ENCODE measurements at regions not wholly inside any gene's neighbourhood (a gene's known extent, or its start where the extent isn't known, plus 50 kb on each side); places are given as distances from the start of the nearest gene placed in this dataset.

GRCh38 chr22:22986640-22987039 lies 83.7 kb upstream of the GNAZ start:
- TF ChIP-seq CTCF (conservative IDR thresholded peaks at IDR 0.05; ENCODE audit: low read length) = no peak
- no peak for TF ChIP-seq EZH2phosphoT487 (IDR thresholded peaks at IDR 0.05; ENCODE audit: borderline replicate concordance)
